ENCODE measurements at regions not wholly inside any gene's neighbourhood (a gene's known extent, or its start where the extent isn't known, plus 50 kb on each side); places are given as distances from the start of the nearest gene placed in this dataset.

DNA sequence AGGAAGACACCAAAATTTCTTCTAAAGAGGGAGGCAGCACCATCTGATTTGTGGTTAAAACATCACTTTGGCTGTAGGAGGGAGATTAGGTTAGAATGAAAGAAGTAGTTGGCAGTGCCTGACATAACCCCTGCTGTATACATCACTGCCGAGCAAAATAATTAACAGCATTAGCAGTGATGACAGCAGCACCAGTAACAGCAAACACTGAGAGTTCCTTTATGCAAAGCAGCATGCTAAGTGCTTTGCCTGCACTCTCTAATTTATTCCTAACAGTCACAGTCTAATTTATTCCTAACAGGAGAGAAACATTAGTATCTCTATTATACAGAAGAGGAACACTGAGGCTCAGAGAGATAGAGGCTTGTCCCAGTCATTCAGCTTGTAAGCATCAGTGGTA, 1469.7 kb downstream of the AACS start:
- TF ChIP-seq, protein P1, sequence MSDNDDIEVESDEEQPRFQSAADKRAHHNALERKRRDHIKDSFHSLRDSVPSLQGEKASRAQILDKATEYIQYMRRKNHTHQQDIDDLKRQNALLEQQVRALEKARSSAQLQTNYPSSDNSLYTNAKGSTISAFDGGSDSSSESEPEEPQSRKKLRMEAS (IDR thresholded peaks at IDR 0.05) = no peak
- TF ChIP-seq TEAD4 (IDR thresholded peaks at IDR 0.05) = no peak
- TF ChIP-seq EP300 (IDR thresholded peaks at IDR 0.05; ENCODE audit: borderline replicate concordance) = no peak
- TF ChIP-seq CREB1 (IDR thresholded peaks at IDR 0.05; ENCODE audit: low read depth) = no peak
